GM23338 (cell line): ENCODE measurements at regions not wholly inside any gene's neighbourhood (a gene's known extent, or its start where the extent isn't known, plus 50 kb on each side); places are given as distances from the start of the nearest gene placed in this dataset.

ENCODE experiments used
- ATAC-seq: fragments of 200-7000 bp; cut with Tn5 transposase; 3 replicates; pipeline ENCODE4 v1.9.1; 2020
- DNase-seq: peaks from one replicate; pipeline ENCODE4 v3.0.0-alpha.2; 2015; ENCODE audit warnings: low spot score
- H2AFZ ChIP-seq: fragments of 200-600 bp; sonication (generic); 2 replicates; pipeline ENCODE4 v1.8.0; 2016; ENCODE audit warnings: antibody characterized with exemption, mild to moderate bottlenecking, moderate library complexity
- H3F3A ChIP-seq: fragments of 200-600 bp; sonication (generic); replicated peaks from 2 replicates; pipeline ENCODE4 v1.8.0; 2017; ENCODE audit warnings: antibody characterized with exemption, mixed run types, low read depth
- H3K27ac ChIP-seq: fragments of 200-600 bp; sonication (generic); 2 replicates; pipeline ENCODE4 v1.6.1; 2016; ENCODE audit warnings: low read depth
- H3K27me3 ChIP-seq: fragments of 200-600 bp; sonication (generic); 2 replicates; pipeline ENCODE4 v1.8.0; 2016; ENCODE audit warnings: mild to moderate bottlenecking, mixed run types, moderate library complexity; ENCODE audit not compliant: insufficient read depth
- H3K36me3 ChIP-seq: fragments of 200-600 bp; sonication (generic); 2 replicates; pipeline ENCODE4 v1.8.0; 2016; ENCODE audit warnings: mild to moderate bottlenecking; ENCODE audit not compliant: insufficient read depth
- H3K4me1 ChIP-seq: fragments of 200-600 bp; sonication (generic); 2 replicates; pipeline ENCODE4 v1.8.0; 2016; ENCODE audit warnings: mild to moderate bottlenecking, moderate library complexity; ENCODE audit not compliant: insufficient read depth
- H3K4me2 ChIP-seq: fragments of 200-600 bp; sonication (generic); 2 replicates; pipeline ENCODE4 v1.7.1; 2017; ENCODE audit warnings: mixed run types
- H3K4me3 ChIP-seq: fragments of 200-600 bp; sonication (generic); 2 replicates; pipeline ENCODE4 v1.6.1; 2016; ENCODE audit warnings: mixed run types
- H3K79me2 ChIP-seq: fragments of 200-600 bp; sonication (generic); replicated peaks from 2 replicates; pipeline ENCODE4 v1.8.0; 2017; ENCODE audit warnings: mild to moderate bottlenecking; ENCODE audit not compliant: insufficient read depth
- H3K9me2 ChIP-seq: fragments of 200-600 bp; sonication (generic); 2 replicates; pipeline ENCODE4 v1.8.0; 2017; ENCODE audit not compliant: insufficient read depth
- H4K20me1 ChIP-seq: fragments of 200-600 bp; sonication (generic); replicated peaks from 2 replicates; pipeline ENCODE4 v1.8.0; 2017; ENCODE audit warnings: mild to moderate bottlenecking; ENCODE audit not compliant: insufficient read depth
- H3K27ac Mint-ChIP-seq: 2 replicates; pipeline ENCODE4 v1.8.0; 2020; ENCODE audit warnings: inconsistent platforms, mild to moderate bottlenecking, moderate library complexity, mixed read lengths
- H3K27me3 Mint-ChIP-seq: 3 replicates; pipeline ENCODE4 v1.8.0; 2022; ENCODE audit warnings: low read depth, mild to moderate bottlenecking, moderate library complexity, mixed read lengths, inconsistent platforms; ENCODE audit not compliant: insufficient read depth, poor library complexity
- H3K36me3 Mint-ChIP-seq: 3 replicates; pipeline ENCODE4 v1.8.0; 2021; ENCODE audit warnings: low read depth, mild to moderate bottlenecking, inconsistent platforms, moderate library complexity, mixed read lengths
- H3K4me1 Mint-ChIP-seq: 3 replicates; pipeline ENCODE4 v1.8.0; 2020; ENCODE audit warnings: mild to moderate bottlenecking, inconsistent platforms, mixed read lengths
- H3K4me3 Mint-ChIP-seq: 3 replicates; pipeline ENCODE4 v1.8.0; 2021; ENCODE audit warnings: moderate library complexity, mild to moderate bottlenecking, inconsistent platforms, mixed read lengths
- H3K9me3 Mint-ChIP-seq: 3 replicates; pipeline ENCODE4 v1.8.0; 2020; ENCODE audit warnings: moderate library complexity, mild to moderate bottlenecking, inconsistent platforms, mixed read lengths
- ETS1 ChIP-seq: IDR thresholded peaks from 2 replicates; pipeline ENCODE4 v1.6.1; 2016; ENCODE audit warnings: antibody characterized with exemption
- EZH2 ChIP-seq: fragments of 200-600 bp; sonication (generic); IDR thresholded peaks from one replicate; pipeline ENCODE4 v1.8.0; 2017; ENCODE audit warnings: antibody characterized with exemption, mild to moderate bottlenecking, low read depth; ENCODE audit not compliant: unreplicated experiment
- JUNB ChIP-seq: IDR thresholded peaks from one replicate; pipeline ENCODE4 v1.6.1; 2016; ENCODE audit warnings: antibody characterized with exemption; ENCODE audit not compliant: unreplicated experiment
- NANOG ChIP-seq: IDR thresholded peaks from 2 replicates; pipeline ENCODE4 v1.6.1; 2016; ENCODE audit warnings: antibody characterized with exemption, borderline replicate concordance
- POLR2AphosphoS5 ChIP-seq: IDR thresholded peaks from 2 replicates; pipeline ENCODE4 v1.6.1; 2016; ENCODE audit warnings: antibody characterized with exemption, low read depth
- REST ChIP-seq: IDR thresholded peaks from one replicate; pipeline ENCODE4 v1.6.1; 2018; ENCODE audit warnings: antibody characterized with exemption; ENCODE audit not compliant: unreplicated experiment
- STAT1 ChIP-seq: IDR thresholded peaks from one replicate; pipeline ENCODE4 v1.6.1; 2016; ENCODE audit warnings: antibody characterized with exemption; ENCODE audit not compliant: unreplicated experiment
- ZNF114 ChIP-seq: fragments of 250-450 bp; sonication (Bioruptor Pico); IDR thresholded peaks from 2 replicates; pipeline ENCODE4 v1.5.0; 2020; ENCODE audit warnings: mild to moderate bottlenecking, moderate library complexity
- ZNF462 ChIP-seq: fragments of 250-450 bp; sonication (Bioruptor Pico); IDR thresholded peaks from 2 replicates; pipeline ENCODE4 v1.5.0; 2020; ENCODE audit warnings: mild to moderate bottlenecking, moderate library complexity

GRCh38 chr2:237244976-237245646 is 159.4 kb downstream of the COPS8 start:
- Histone ChIP-seq H3K4me1 (no peaks in the 10 kb centered on the region), H3K27me3 (no peaks in the 10 kb centered on the region), H3K36me3 (no peaks in the 10 kb centered on the region; the same call in 1 of the 2 replicates), H3K27ac (no peak overlapping the region), H3K79me2 (no peaks in the 10 kb centered on the region), H2AFZ (no peak overlapping the region), H3K4me3 (no peak overlapping the region), H3K4me2 (no peak overlapping the region), H3K9me2 (peaks cover 21% of the 10 kb centered on the region), H4K20me1 (no peaks in the 10 kb centered on the region), H3F3A (no peaks in the 10 kb centered on the region)
- Mint-ChIP-seq H3K27ac (no peak overlapping the region), H3K27me3 (no peaks in the 10 kb centered on the region), H3K4me1 (no peaks in the 10 kb centered on the region), H3K36me3 (peaks cover 3% of the 10 kb centered on the region; the same call in 2 of the 3 replicates), H3K4me3 (no peak overlapping the region), H3K9me3 (peaks cover 30% of the 10 kb centered on the region)
- DNase-seq = no peak
- TF ChIP-seq ETS1 = no peak
- TF ChIP-seq POLR2AphosphoS5 = no peak
- ATAC-seq = no peak

- H3K27ac Mint-ChIP-seq = no peak overlapping the region
- no peak overlapping the region for H2AFZ ChIP-seq
- DNase-seq (no peak), ATAC-seq (no peak)
- no peaks in the 10 kb centered on the region for H3K4me1 Mint-ChIP-seq
- H3F3A ChIP-seq = no peaks in the 10 kb centered on the region
- H3K4me3 ChIP-seq = no peak overlapping the region
- H3K9me2 ChIP-seq = peaks cover 6% of the 10 kb centered on the region; the same call in 1 of the 2 replicates
- no peaks in the 10 kb centered on the region for H4K20me1 ChIP-seq
- H3K36me3 ChIP-seq = no peaks in the 10 kb centered on the region
- H3K4me3 Mint-ChIP-seq = no peak overlapping the region
- H3K27ac ChIP-seq = no peak overlapping the region
- 0 out of 3 replicates have a peak, but pooled peaks cover 6% of the 10 kb centered on the region for H3K9me3 Mint-ChIP-seq
- peaks cover 2% of the 10 kb centered on the region for H3K27me3 Mint-ChIP-seq
- no peaks in the 10 kb centered on the region for H3K4me1 ChIP-seq
- H3K36me3 Mint-ChIP-seq = no peaks in the 10 kb centered on the region
- H3K4me2 ChIP-seq = no peak overlapping the region
- H3K79me2 ChIP-seq = no peaks in the 10 kb centered on the region
- H3K27me3 ChIP-seq = no peaks in the 10 kb centered on the region
- TF ChIP-seq REST (no peak), STAT1 (no peak), NANOG (no peak), POLR2AphosphoS5 (no peak), ZNF462 (CRISPR knock-in tag) (no peak), JUNB (no peak), EZH2 (no peak), ZNF114 (no peak), ETS1 (no peak)
Measured at GRCh38 chr2:237250599-237250998, 163.4 kb downstream of the COL6A3 start.
